HG03064 (cell line): ENCODE measurements at regions not wholly inside any gene's neighbourhood (a gene's known extent, or its start where the extent isn't known, plus 50 kb on each side); places are given as distances from the start of the nearest gene placed in this dataset.

Experiments used
- ATAC-seq: cut with Tn5 transposase; IDR thresholded peaks from one replicate; pipeline ENCODE4 v1.9.1; 2021; ENCODE audit warnings: low read depth; ENCODE audit not compliant: unreplicated experiment

DNA sequence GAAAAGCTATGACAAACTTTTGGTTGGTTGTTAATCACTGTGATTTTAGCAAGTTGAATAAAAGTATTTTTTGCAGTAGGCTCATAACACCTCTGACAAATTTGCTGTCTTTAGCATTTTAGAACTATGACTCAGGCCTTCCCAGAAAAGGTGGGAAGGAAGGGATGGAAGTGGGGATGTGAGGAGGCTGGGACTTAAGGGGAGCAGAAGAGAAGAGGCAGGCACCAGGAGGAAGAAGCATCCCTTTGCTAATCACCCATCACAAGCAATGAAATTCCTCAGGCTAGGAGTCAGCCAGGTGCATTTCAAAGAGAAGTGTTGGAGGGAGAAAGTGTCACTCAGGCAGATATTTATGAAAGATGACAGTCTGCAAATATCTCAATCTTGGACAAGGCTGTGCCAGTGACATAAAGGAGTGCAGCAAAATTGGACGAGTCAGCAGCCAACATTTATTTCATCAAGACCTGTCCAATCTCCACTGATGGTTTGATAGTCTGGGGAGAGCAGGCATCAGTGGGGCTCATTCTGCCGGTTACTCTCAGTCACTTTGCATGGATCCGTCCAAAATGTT is 337.3 kb upstream of the ARRDC4 start:
- no peak for ATAC-seq

DNA sequence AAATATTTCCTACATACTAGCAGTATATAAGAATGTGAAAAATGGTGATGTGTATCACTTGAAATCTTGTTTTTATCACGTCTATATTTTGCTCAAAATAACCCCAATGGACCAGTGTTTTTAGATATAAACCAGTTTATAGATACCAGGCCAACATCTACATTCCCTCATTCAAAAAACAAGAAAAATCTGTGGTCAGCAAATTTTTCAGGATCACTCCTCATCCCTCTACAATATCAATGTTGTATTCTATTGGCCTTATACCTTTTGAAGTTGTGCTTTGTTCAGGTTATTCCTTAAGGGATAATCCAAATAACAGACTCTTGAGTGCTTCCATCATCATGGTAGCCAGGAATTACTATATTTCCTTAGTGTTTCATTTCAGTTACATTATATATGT is 332.9 kb upstream of the ARRDC4 start:
- no peak for ATAC-seq

DNA sequence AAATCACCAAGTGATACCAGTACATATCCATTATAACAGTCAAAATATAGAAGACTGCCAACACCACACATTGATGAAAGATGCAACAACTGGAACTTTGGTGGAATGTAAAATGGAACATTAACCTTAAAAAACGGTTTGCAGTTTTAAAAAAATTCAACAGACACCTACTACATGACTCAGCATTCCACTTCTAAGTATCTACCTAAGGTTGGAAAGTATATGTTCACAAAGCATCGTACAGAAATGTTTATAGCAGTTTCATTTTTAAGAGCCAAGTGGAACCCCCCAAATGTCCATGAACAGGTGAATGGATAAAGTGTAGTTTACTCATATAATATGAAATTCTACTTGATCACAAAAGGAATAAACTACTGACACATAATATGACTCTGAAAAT is 314.7 kb upstream of the ARRDC4 start:
- ATAC-seq = no peak

DNA sequence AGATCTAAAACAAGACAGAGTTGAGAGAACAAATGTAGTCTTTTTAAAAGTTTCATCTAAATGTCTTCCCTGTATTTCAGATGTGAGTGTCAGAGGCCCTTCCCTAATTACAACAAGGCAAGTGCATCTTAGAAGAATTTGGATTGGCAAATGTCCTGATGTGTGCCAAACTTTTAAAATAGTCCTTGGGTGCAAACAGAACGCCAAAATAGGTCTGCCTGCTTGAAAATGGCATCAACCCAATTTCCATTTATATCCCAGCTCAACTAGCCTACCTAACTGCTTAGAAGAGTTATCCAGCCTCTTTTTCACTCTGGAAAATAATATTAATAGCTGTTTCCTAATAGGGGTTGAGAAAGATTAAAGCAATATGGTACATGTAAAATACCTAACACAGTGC is 311.8 kb upstream of the ARRDC4 start:
- ATAC-seq = no peak

DNA sequence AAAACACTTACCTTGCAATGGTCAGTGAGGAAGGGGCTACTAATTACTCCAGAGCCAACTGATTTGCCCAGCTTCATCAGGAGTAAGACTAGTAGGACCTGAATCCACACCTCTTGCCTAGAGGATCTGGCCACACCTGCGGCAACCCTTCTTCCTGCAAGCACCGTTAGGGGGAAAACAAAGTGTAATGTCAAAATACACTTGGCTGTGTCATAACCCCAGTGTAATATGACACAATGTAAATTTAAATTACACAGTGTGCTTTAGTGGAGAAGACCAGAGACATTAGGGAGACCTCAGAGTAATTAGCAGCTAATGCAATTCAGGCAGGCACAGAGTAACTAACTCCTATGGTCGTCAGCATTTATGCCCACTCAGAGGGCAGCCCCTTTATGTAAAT is 308.5 kb upstream of the ARRDC4 start:
- ATAC-seq = no peak

DNA sequence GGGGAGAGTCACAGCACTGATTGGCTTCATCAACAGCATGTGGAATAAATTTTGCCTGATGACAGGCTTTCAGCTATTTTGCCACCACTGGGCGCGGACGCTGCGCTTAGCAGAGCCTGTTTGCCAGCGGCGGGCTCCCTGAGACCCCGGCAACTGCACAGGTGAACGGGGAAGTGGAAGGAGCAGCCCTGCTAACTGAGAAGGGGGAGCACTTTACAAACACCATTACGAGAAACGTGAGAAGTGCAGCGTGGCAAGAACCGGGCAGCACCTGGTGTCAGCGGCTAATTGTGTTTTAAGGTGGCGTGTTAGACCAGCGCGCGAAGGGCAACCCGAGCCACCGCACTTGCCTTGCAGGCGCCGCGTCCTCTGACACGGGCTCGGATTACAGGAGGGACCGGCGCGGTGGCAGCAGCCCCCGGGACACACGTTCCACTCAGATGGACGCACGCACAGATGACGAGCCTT is 307.8 kb upstream of the ARRDC4 start:
- ATAC-seq = no peak

DNA sequence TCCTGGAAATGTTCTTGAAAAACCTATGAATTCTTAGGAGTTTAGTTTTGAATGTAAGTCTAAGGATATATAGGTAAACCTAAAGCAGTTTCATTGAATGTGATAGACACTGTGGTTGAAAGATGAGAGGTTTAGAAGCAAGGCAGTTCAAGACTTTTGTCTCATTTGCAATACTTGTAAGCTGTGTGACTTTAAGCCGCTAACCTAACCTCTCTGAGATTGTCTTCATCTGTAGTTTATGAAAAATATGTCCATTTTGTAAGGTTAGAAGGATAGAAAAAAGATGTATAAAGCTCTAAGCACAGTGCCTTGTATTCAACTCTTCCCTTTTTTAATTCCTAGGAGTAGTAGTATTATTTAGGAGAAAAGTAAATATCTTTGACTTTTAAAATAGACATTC is 306.6 kb upstream of the ARRDC4 start:
- ATAC-seq = no peak

DNA sequence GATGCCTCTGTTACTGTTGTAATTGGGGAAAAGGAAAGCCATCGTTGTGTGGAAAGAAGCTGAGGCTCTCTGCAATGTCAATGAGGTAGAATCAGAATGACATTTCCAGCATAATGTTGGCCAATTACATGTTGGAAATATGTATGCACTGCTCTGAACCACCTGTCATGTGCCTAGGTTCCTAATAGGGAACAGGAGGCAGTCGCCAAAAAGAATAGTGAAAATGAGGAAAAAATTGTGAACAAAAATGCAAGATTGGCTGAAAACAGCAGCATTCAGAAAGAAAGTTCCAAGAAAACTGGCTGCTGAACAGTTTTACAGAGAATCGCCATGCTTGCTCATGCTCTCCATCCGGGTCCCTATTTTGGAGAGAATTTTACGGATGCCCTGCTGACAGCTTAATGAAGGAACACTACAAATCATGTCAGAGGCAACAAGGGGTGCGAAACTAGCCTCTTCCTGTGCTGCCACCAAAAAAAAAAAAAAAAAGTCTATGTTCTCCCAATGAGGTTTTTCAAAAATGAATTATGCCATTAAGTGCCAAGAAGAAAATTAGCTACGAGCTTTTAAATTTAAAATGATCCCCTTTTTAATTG is 305.9 kb upstream of the ARRDC4 start:
- no peak for ATAC-seq

DNA sequence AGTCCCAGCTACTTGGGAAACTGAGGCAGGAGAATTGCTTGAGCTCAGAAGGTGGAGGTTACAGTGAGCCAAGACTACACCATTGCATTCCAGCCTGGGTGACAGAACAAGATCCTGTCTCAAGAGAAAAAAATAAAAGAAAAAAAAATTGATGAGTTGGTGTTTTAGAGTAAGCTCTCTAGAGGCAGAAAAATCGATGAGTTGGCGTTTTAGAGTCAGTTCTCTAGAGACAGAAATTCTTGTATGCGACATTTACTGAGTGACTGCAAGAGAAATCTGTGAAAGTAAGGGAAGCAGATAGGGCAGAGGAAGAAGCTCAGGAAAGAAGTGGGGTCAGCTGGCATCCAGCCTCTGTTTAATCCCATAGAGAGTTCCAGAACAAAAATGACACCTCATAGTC is 298.7 kb upstream of the ARRDC4 start:
- ATAC-seq = no peak

DNA sequence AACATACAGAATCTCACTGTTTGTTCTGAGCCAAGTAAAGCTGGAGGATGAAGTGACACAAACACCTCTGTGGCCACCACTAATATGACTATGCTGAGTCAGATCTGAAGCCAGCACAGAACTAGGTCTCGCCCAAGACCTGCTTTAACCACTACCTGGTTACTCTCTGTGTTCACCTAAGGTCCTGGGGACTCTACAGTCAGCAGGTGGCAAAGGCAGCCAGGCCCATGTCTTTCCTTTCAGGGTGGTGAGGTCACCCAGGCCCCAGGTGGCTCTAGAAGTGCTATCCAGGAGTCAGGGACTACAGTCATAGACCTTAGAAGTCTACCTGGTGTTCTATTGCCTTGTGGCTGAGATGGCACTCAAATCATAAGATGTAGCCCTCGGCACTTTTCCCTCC is 287.9 kb upstream of the ARRDC4 start:
- no peak for ATAC-seq

DNA sequence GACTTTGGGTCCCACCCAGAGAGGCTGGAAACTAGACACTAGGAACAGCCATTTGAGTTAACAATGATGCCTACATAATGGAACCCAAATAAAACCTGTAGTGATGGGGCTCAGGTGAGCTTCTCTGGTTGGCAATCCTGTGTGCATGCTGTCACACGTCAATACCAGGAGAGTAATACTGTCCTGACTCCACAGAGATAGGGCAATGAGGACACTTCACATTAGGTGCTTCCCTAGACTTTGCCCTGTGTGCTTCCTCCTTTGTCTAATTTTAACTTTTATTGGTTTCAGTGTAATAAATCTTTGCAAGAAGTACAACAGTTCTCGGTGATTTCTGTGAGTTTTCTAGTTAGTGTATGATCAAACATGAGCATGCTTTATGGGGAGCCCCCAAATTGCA is 281.8 kb upstream of the ARRDC4 start:
- no peak for ATAC-seq

DNA sequence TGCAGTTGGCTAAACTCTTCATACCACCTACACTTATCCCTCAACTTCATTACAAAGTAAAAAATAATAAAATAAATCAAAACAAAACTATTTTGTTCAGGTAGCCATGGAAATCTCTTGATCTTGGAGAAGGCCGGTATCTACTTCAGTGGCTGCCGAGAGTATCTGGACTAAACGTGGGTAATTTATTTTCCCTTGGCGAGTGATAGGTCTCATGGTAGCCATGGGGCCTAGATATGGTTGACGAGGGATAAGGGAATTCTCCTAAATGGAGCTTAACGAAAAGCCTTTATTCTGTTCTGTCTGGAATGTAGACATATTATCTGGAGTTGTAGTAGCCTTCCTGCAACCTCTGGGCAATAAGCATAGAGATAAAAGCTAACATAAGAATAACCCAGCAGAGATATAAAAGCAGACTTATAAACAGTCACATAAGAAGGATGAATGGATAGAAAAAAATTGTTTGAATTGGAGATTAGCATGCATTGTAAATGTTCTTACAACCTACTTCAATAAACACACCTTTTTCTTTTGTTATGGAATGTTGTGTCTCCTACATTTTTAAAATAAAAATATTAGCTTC is 281.3 kb upstream of the ARRDC4 start:
- ATAC-seq = no peak

DNA sequence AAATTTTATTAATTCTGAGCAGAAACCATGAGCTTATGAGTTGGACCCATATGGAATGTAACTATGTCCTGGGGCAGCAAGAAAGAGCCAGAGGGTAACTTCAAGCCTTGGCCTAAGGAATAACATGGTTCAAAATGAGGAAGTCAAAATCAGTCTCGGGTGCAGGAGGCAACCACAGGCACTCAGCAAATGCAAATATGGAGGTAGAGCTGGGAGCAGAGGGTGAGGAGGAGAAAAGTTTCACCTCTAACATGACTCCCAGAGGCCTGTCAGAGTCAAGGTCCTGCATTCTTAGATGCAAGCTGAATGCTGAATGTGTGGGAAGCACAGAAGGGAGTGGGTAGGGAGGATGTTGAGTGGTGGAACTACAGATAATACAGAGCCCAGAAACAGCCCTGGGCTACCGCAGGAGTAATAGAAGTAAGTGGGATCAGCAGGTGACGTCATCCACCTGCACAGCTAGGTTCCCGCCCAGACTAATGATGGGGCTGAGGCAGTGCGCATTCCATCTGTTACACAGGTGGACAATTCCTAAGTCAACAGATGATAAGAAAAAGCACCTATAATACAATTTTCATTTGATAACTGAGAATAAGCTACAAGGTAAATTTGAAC is 279.8 kb upstream of the ARRDC4 start:
- no peak for ATAC-seq

DNA sequence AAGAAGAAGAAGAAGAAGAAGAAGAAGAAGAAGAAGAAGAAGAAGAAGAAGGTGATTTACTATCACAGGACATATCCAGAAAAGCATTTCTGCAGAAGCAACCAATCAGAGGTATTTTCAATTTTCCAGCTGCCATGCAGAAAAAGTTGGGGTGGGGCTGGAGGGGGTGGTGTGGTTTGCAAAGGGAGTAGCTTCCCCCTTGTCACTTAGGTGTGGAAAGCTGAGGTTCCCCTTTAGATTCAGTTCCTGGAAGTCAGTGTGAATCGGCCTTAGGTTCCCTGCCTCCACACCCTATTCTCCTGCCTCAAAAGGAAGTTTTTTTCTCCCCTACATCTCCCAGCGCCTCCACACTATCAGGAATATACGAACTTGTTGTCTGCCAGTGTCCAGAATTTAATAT is 276.7 kb upstream of the ARRDC4 start:
- no peak for ATAC-seq

DNA sequence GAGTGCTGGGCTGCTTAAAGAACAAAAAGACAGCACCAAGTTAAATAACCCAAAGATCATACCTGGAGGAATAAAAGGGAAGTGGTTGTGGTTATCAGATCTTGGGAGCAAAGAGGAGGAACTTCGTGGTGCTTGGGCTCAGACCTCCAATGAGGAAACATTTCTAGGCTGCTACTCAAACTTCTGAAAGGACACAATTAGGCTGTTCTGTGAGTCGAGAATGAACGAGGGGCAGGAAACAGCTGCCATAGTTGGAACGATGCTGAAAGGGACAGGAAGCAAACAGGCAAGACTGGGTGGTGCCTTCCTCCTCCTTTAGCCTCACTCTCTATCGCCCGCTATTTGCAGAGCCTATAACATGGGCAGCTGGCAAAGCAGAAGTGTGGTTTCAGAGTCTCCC is 276.3 kb upstream of the ARRDC4 start:
- no peak for ATAC-seq

DNA sequence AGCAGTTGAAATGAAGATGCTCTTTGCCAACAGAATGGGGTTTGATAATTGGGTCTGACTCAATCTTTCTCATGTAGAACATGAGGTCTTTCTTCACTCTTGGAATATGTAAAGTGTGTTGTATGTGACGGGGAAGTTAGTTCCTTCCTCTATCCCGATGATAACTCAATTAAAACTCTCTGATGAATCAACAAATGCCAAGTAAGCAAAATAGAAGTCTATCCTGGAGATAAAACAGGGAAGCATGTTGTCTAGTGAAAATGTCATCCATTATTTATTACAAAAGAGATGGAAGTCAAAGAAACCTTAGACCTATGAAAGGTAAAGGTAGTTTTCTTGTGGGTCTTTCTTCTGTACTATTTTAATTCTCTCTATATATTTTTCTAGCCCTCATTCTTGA is 274.2 kb upstream of the ARRDC4 start:
- ATAC-seq = no peak

DNA sequence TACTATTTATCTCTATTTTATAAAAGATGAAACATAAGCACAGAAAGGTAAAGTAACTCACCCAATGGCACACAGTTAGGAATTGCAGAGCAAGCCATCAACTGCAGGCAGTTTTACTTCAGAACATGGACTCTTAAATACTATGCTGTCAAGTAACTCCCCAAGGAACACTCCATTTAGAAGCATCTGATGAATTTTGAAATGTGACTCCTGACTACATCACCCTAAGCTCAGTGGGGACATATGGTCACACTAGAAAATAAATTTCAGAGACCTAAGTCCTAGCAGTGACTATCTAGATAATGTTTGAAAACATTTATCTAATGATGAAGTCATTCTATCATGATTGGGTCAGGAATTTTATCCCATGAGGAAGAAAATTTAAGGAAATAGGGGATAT is 272.8 kb upstream of the ARRDC4 start:
- no peak for ATAC-seq

DNA sequence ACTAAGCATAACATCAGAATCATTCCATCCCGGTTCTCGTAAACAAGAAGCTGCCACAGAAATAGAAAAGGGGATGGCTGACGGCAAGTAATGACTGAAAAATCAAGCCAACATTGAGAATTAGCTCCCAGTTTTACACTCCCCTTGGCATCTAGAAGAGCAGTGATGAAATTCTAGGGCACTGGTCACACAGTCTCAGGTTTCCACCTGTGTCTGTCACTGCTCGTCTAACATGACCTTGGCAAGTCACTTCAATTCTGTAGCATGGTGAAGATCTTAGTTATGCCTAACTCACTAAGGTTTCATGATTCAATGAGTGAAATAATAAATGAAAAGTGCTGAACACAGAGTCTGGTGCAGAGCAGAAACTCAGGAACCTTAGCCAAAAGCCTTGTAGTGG is 272.3 kb upstream of the ARRDC4 start:
- no peak for ATAC-seq

DNA sequence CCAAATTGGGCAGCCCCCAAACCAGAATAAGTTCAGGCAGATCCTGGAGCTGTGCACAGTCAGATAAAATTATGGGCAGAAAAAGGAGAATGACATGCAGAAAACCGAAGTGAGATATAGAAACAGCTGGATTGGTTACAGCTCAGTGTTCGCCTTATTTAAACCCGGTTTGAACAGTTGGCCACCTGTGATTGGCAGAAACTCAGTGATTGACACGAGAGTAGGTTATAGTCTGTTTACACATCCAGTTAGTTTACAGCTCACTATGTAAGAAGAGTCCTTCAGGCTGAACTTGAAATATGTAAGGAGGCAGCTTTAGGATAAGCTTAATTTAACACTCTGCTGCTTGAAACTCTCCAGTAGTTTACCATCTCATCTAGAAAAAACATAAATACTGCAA is 271.6 kb upstream of the ARRDC4 start:
- no peak for ATAC-seq

DNA sequence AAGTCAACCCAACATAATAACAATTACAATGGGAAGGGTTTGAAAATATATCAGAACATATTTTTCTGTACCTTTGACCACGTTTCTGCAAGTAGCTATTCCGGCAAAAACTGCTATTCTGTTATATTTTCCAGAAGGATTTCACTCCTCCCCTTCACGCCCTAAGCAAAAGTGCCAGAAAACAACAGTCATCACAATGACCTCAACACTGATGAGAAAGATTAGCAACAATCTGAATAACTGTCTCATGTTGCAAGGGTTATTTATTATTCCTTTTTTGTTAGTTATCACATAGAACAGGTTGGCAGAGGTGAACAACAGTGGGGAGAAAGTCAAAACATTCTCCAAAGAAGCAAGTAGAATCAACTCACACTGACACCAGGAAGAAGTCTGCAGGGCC is 269.4 kb upstream of the ARRDC4 start:
- ATAC-seq = no peak

DNA sequence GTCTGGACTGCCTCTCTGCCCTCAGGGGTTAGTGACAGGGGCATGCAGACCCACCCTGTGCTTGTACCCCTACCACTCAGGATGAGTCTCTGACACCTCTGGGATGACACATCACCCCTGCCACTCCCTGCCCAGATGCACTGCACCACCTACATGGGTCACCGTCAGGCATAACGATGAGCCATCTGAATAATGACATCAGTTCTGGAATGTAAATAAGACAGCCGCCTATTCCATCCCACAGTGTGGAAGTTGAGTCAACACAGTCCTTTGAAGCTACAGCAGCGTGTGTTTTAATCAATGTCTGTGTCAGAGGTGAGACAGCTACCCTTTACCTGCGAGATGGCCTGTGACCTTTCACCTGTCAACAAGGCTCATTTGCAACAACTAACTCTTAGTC is 268.7 kb upstream of the ARRDC4 start:
- ATAC-seq = no peak
